ENCODE measurements at regions not wholly inside any gene's neighbourhood (a gene's known extent, or its start where the extent isn't known, plus 50 kb on each side); places are given as distances from the start of the nearest gene placed in this dataset.
"Not testable (repeated sequence)": the region's sequence is repeated elsewhere in the genome, so short reads cannot be mapped to it uniquely, and the experiment has no call there.

GRCh38 chr7:69393912-69394311 is 204.4 kb upstream of the AUTS2 start:
- CTCF ChIA-PET (ENCODE audit: partially characterized antibody); H3K27ac ChIP-seq (ENCODE audit: low read depth, low read length); H3K9me3 ChIP-seq (ENCODE audit: control insufficient read depth in 1 of 2, low read length in 2 of 2); DNase-seq; H3K4me3 Mint-ChIP-seq; H3K4me1 Mint-ChIP-seq; H3K27me3 Mint-ChIP-seq; H3K27ac Mint-ChIP-seq; H3K36me3 ChIP-seq (ENCODE audit: insufficient read depth, low read length); H3K36me3 Mint-ChIP-seq; H3K27me3 ChIP-seq (ENCODE audit: insufficient read depth, low read length); intact Hi-C loops (cut with micrococcal nuclease); H3K4me1 ChIP-seq (ENCODE audit: insufficient read depth, low read length); H3K4me3 ChIP-seq (ENCODE audit: low read length in 2 of 2); H3K9me3 Mint-ChIP-seq; POLR2A ChIA-PET (ENCODE audit: partially characterized antibody): not testable (repeated sequence)

- Histone ChIP-seq H3K36me3 (ENCODE audit: insufficient read depth, low read length) (no peaks in the 10 kb centered on the region), H3K9me3 (ENCODE audit: control insufficient read depth in 1 of 2, low read length in 2 of 2) (no peaks in the 10 kb centered on the region), H3K4me1 (ENCODE audit: insufficient read depth, low read length) (no peaks in the 10 kb centered on the region), H3K27me3 (ENCODE audit: insufficient read depth, low read length) (no peaks in the 10 kb centered on the region), H3K27ac (ENCODE audit: low read depth, low read length) (no peak overlapping the region), H3K4me3 (ENCODE audit: low read length in 2 of 2) (no peak overlapping the region)
- intact Hi-C loops (cut with micrococcal nuclease) = no loop called here
- POLR2A ChIA-PET (ENCODE audit: partially characterized antibody) = no interaction called here
- Mint-ChIP-seq H3K9me3 (peaks cover 0 to 9% (median 0%) of the 10 kb centered on the region in 8 donors), H3K4me3 (no peak overlapping the region), H3K27me3 (peaks cover 0 to 1% of the 10 kb centered on the region in 2 donors), H3K4me1 (no peaks in the 10 kb centered on the region), H3K27ac (no peak overlapping the region), H3K36me3 (no peaks in the 10 kb centered on the region)
- CTCF ChIA-PET (ENCODE audit: partially characterized antibody) = no interaction called here
- no peak for DNase-seq
Observed at GRCh38 chr7:69395061-69395714, 203.1 kb upstream of the AUTS2 start.

DNA sequence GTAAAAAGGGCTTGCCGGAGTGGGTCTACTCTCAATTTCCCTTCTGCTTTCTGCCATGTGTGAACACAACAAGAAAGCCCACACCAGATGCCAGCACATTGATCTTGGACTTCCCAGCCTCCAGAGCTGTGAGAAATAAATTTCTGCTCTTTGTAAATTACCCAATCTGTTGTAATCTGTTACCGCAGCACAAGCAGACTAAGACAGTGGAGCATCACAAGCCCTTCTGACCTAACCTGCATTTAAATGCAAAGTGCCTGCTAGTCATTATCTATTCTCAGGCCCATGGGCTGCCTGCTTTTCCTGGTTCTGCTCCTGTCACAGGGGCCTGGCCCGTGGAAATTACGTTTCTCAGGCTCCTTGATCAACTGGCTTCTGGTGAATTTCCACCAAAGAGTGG is 199.3 kb upstream of the AUTS2 start:
- intact Hi-C loops (cut with micrococcal nuclease) = no loop called here

GRCh38 chr7:69399401-69399800 is 198.9 kb upstream of the AUTS2 start:
- Mint-ChIP-seq H3K27me3 (peaks cover 0 to 1% of the 10 kb centered on the region in 2 donors), H3K27ac (no peak overlapping the region), H3K4me3 (no peak overlapping the region), H3K9me3 (peaks cover 0 to 7% (median under 1%) of the 10 kb centered on the region in 8 donors), H3K4me1 (no peaks in the 10 kb centered on the region), H3K36me3 (no peaks in the 10 kb centered on the region)
- intact Hi-C loops (cut with micrococcal nuclease) = no loop called here
- no peak overlapping the region for H3K27ac ChIP-seq (ENCODE audit: low read depth, low read length)
- H3K4me3 ChIP-seq (ENCODE audit: low read length in 2 of 2) = no peak overlapping the region
- no peaks in the 10 kb centered on the region for H3K36me3 ChIP-seq (ENCODE audit: insufficient read depth, low read length)
- ChIA-PET POLR2A (ENCODE audit: partially characterized antibody) (no interaction called here), CTCF (ENCODE audit: partially characterized antibody) (no interaction called here)
- H3K9me3 ChIP-seq (ENCODE audit: control insufficient read depth in 1 of 2, low read length in 2 of 2) = no peaks in the 10 kb centered on the region
- H3K4me1 ChIP-seq (ENCODE audit: insufficient read depth, low read length) = no peaks in the 10 kb centered on the region
- no peaks in the 10 kb centered on the region for H3K27me3 ChIP-seq (ENCODE audit: insufficient read depth, low read length)
- no peak for DNase-seq

More for the DNA sequence above, 199.3 kb upstream of the AUTS2 start:
- Mint-ChIP-seq H3K9me3 (peaks cover 0 to 7% (median under 1%) of the 10 kb centered on the region in 8 donors), H3K4me3 (no peak overlapping the region), H3K36me3 (no peaks in the 10 kb centered on the region), H3K27me3 (peaks cover 0 to 1% of the 10 kb centered on the region in 2 donors), H3K27ac (no peak overlapping the region), H3K4me1 (no peaks in the 10 kb centered on the region)
- H3K4me3 ChIP-seq (ENCODE audit: low read length in 2 of 2) = no peak overlapping the region
- H3K27ac ChIP-seq (ENCODE audit: low read depth, low read length) = no peak overlapping the region
- H3K27me3 ChIP-seq (ENCODE audit: insufficient read depth, low read length) = no peaks in the 10 kb centered on the region
- CTCF ChIA-PET (ENCODE audit: partially characterized antibody) = no interaction called here
- POLR2A ChIA-PET (ENCODE audit: partially characterized antibody) = no interaction called here
- DNase-seq = no peak
- no peaks in the 10 kb centered on the region for H3K9me3 ChIP-seq (ENCODE audit: control insufficient read depth in 1 of 2, low read length in 2 of 2)
- H3K4me1 ChIP-seq (ENCODE audit: insufficient read depth, low read length) = no peaks in the 10 kb centered on the region
- H3K36me3 ChIP-seq (ENCODE audit: insufficient read depth, low read length) = no peaks in the 10 kb centered on the region

DNA sequence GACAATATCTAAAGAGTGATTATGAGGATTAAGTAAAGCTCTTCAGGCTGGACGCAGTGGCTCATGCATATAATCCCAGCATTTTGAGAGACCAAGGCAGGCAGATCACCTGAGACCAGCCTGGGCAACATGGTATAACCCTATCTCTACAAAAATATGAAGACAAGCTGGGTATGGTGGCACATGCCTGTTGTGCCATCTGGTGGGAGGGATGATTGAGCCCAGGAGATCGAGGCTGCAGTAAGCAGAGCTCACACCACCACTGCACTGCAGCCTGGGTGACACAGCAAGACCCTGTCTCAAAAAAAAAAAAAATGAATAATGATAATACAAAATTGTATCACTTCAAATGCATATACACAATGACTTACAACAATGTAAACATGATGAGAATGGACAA is 195.6 kb upstream of the AUTS2 start:
- ChIA-PET CTCF (ENCODE audit: partially characterized antibody) (no interaction called here), POLR2A (ENCODE audit: partially characterized antibody) (no interaction called here)
- intact Hi-C loops (cut with micrococcal nuclease) = no loop called here
- DNase-seq = no peak
- H3K4me1 Mint-ChIP-seq = no peaks in the 10 kb centered on the region
- H3K4me3 Mint-ChIP-seq = no peak overlapping the region
- Histone ChIP-seq H3K27me3 (ENCODE audit: insufficient read depth, low read length) (no peaks in the 10 kb centered on the region), H3K4me1 (ENCODE audit: insufficient read depth, low read length) (no peaks in the 10 kb centered on the region), H3K4me3 (ENCODE audit: low read length in 2 of 2) (no peak overlapping the region), H3K9me3 (ENCODE audit: control insufficient read depth in 1 of 2, low read length in 2 of 2) (no peaks in the 10 kb centered on the region), H3K27ac (ENCODE audit: low read depth, low read length) (no peak overlapping the region), H3K36me3 (ENCODE audit: insufficient read depth, low read length) (no peaks in the 10 kb centered on the region)
- H3K27me3 Mint-ChIP-seq = peaks cover 0 to 1% of the 10 kb centered on the region in 2 donors
- peaks cover 0 to 3% (median under 1%) of the 10 kb centered on the region in 8 donors for H3K9me3 Mint-ChIP-seq
- H3K36me3 Mint-ChIP-seq = no peaks in the 10 kb centered on the region
- H3K27ac Mint-ChIP-seq = no peak overlapping the region

- Histone ChIP-seq H3K27me3 (ENCODE audit: insufficient read depth, low read length) (no peaks in the 10 kb centered on the region), H3K9me3 (ENCODE audit: control insufficient read depth in 1 of 2, low read length in 2 of 2) (no peaks in the 10 kb centered on the region), H3K4me1 (ENCODE audit: insufficient read depth, low read length) (no peaks in the 10 kb centered on the region), H3K36me3 (ENCODE audit: insufficient read depth, low read length) (no peaks in the 10 kb centered on the region), H3K27ac (ENCODE audit: low read depth, low read length) (no peak overlapping the region), H3K4me3 (ENCODE audit: low read length in 2 of 2) (no peak overlapping the region)
- CTCF ChIA-PET (ENCODE audit: partially characterized antibody) = no interaction called here
- no peaks in the 10 kb centered on the region for H3K36me3 Mint-ChIP-seq
- peaks cover 0 to 3% (median under 1%) of the 10 kb centered on the region in 8 donors for H3K9me3 Mint-ChIP-seq
- H3K27me3 Mint-ChIP-seq = peaks cover 0 to 1% of the 10 kb centered on the region in 2 donors
- DNase-seq = no peak
- H3K27ac Mint-ChIP-seq = no peak overlapping the region
- intact Hi-C loops (cut with micrococcal nuclease) = no loop called here
- POLR2A ChIA-PET (ENCODE audit: partially characterized antibody) = no interaction called here
- H3K4me3 Mint-ChIP-seq = no peak overlapping the region
- no peaks in the 10 kb centered on the region for H3K4me1 Mint-ChIP-seq
Observed at GRCh38 chr7:69403169-69403568, 195.1 kb upstream of the AUTS2 start.

- H3K36me3 ChIP-seq (ENCODE audit: insufficient read depth, low read length) = no peaks in the 10 kb centered on the region
- no peak overlapping the region for H3K4me3 ChIP-seq (ENCODE audit: low read length in 2 of 2)
- H3K4me3 Mint-ChIP-seq = no peak overlapping the region
- DNase-seq = no peak
- H3K27ac ChIP-seq (ENCODE audit: low read depth, low read length) = no peak overlapping the region
- H3K9me3 ChIP-seq (ENCODE audit: control insufficient read depth in 1 of 2, low read length in 2 of 2) = no peaks in the 10 kb centered on the region
- no peaks in the 10 kb centered on the region for H3K27me3 ChIP-seq (ENCODE audit: insufficient read depth, low read length)
- CTCF ChIA-PET (ENCODE audit: partially characterized antibody) = no interaction called here
- intact Hi-C loops (cut with micrococcal nuclease) = no loop called here
- H3K4me1 Mint-ChIP-seq = peaks cover 0 to 2% (median 0%) of the 10 kb centered on the region in 4 donors
- peaks cover 0 to 23% (median 7%) of the 10 kb centered on the region in 8 donors for H3K9me3 Mint-ChIP-seq
- no peaks in the 10 kb centered on the region for H3K4me1 ChIP-seq (ENCODE audit: insufficient read depth, low read length)
- H3K27me3 Mint-ChIP-seq = no peaks in the 10 kb centered on the region
- no peak overlapping the region for H3K27ac Mint-ChIP-seq
- POLR2A ChIA-PET (ENCODE audit: partially characterized antibody) = no interaction called here
- no peaks in the 10 kb centered on the region for H3K36me3 Mint-ChIP-seq
Observed at GRCh38 chr7:69411018-69411417, 187.3 kb upstream of the AUTS2 start.

- Mint-ChIP-seq H3K4me3 (no peak overlapping the region), H3K36me3 (no peaks in the 10 kb centered on the region), H3K4me1 (peaks cover 0 to 2% (median 0%) of the 10 kb centered on the region in 4 donors), H3K9me3 (peaks cover 0 to 23% (median 7%) of the 10 kb centered on the region in 8 donors), H3K27ac (no peak overlapping the region), H3K27me3 (no peaks in the 10 kb centered on the region)
- POLR2A ChIA-PET (ENCODE audit: partially characterized antibody) = no interaction called here
- CTCF ChIA-PET (ENCODE audit: partially characterized antibody) = no interaction called here
- intact Hi-C loops (cut with micrococcal nuclease) = no loop called here
- no peaks in the 10 kb centered on the region for H3K4me1 ChIP-seq (ENCODE audit: insufficient read depth, low read length)
- no peak overlapping the region for H3K27ac ChIP-seq (ENCODE audit: low read depth, low read length)
- no peak overlapping the region for H3K4me3 ChIP-seq (ENCODE audit: low read length in 2 of 2)
- H3K36me3 ChIP-seq (ENCODE audit: insufficient read depth, low read length) = no peaks in the 10 kb centered on the region
- no peaks in the 10 kb centered on the region for H3K9me3 ChIP-seq (ENCODE audit: control insufficient read depth in 1 of 2, low read length in 2 of 2)
- H3K27me3 ChIP-seq (ENCODE audit: insufficient read depth, low read length) = no peaks in the 10 kb centered on the region
- no peak for DNase-seq
Observed at GRCh38 chr7:69411466-69411865, 186.8 kb upstream of the AUTS2 start.
